K562 (cell line): ENCODE measurements at regions not wholly inside any gene's neighbourhood (a gene's known extent, or its start where the extent isn't known, plus 50 kb on each side); places are given as distances from the start of the nearest gene placed in this dataset.

Source experiments
- ATAC-seq: fragments of 200-7000 bp; cut with Tn5 transposase; 3 replicates; pipeline ENCODE4 v1.9.1; 2020; ENCODE audit warnings: moderate library complexity
- BruUV-seq: library from RNA; stranded (reverse); fragments of 400-500 nt; replicated peaks from 2 replicates; lab custom pipeline; 2021; lab: Mats Ljungman, UMichigan
- CTCF ChIA-PET: fragments of 300-600 bp; formaldehyde crosslinking; extraction: SDS; loops from one replicate; lab custom pipeline; 2021; ENCODE audit warnings: low intra/inter-chr PET ratio; lab: Yijun Ruan, JAX
- POLR2A ChIA-PET: fragments of 300-600, 350-650 bp; sonication (Branson Sonifier 250); formaldehyde crosslinking; extraction: SDS; loops from one replicate; lab custom pipeline; 2021; ENCODE audit warnings: antibody characterized with exemption, inconsistent platforms; lab: Yijun Ruan, JAX
- DNase-seq, 4 experiments: peaks; one replicate each; pipeline versions ENCODE4 v3.0.0 to v3.0.0-alpha.2; 2011 to 2018; ENCODE audit warnings: low spot score in 3 of 4, mixed read lengths in 3 of 4; ENCODE audit errors: extremely low read depth in 1 of 4
- FAIRE-seq: peaks from 2 replicates; lab custom pipeline; 2011; peaks lifted over from hg19 to GRCh38; lab: Jason Lieb, UNC
- H2AFZ ChIP-seq: 2 replicates; pipeline ENCODE4 v1.6.0; 2011; ENCODE audit warnings: low read depth, low read length, control low read depth, inconsistent platforms
- H3K27ac ChIP-seq: fragments of 200-600 bp; 3 replicates; pipeline ENCODE4 v1.8.0; 2011; ENCODE audit warnings: low read depth, mild to moderate bottlenecking, control low read depth, inconsistent platforms, low read length, moderate library complexity, mixed read lengths; ENCODE audit errors: extremely low read depth
- H3K27me3 ChIP-seq, 2 experiments: fragments of 300-600 bp in 1 of 2; 2 replicates in 1 of 2; 3 replicates in 1 of 2; pipeline versions ENCODE4 v1.6.0 to v1.8.0; 2011; ENCODE audit warnings: inconsistent platforms in 2 of 2, low read length in 2 of 2, mild to moderate bottlenecking in 1 of 2, mixed read lengths in 1 of 2, moderate library complexity in 1 of 2; ENCODE audit not compliant: control insufficient read depth in 2 of 2, insufficient read depth in 2 of 2
- H3K36me3 ChIP-seq: fragments of 300-600 bp; 3 replicates; pipeline ENCODE4 v1.8.0; 2011; ENCODE audit warnings: mild to moderate bottlenecking, low read length, inconsistent platforms; ENCODE audit not compliant: control insufficient read depth, insufficient read depth
- H3K4me1 ChIP-seq, 2 experiments: fragments of 200-600 bp in 1 of 2; replicated peaks in 1 of 2; 2 replicates in 1 of 2; 3 replicates in 1 of 2; pipeline versions ENCODE4 v1.5.1 to v1.8.0; 2011; ENCODE audit warnings: inconsistent platforms in 2 of 2, low read length in 2 of 2, mild to moderate bottlenecking in 1 of 2, mixed read lengths in 1 of 2, moderate library complexity in 1 of 2; ENCODE audit not compliant: control insufficient read depth in 2 of 2, insufficient read depth in 2 of 2
- H3K4me2 ChIP-seq: 2 replicates; pipeline ENCODE4 v1.6.1; 2011; ENCODE audit warnings: low read length, control low read depth, inconsistent platforms, mixed read lengths; ENCODE audit not compliant: insufficient read depth
- H3K4me3 ChIP-seq: fragments of 200-600 bp; sonication (generic), shearing (Covaris generic); 2 replicates; pipeline ENCODE4 v1.5.1; 2016; ENCODE audit warnings: control low read depth, inconsistent platforms
- H3K79me2 ChIP-seq: fragments of 200-600 bp; 3 replicates; pipeline ENCODE4 v1.8.0; 2011; ENCODE audit warnings: low read length, inconsistent platforms; ENCODE audit not compliant: control insufficient read depth, insufficient read depth
- H3K9ac ChIP-seq, 2 experiments: 2 replicates each; pipeline versions ENCODE4 v1.6.0 to v1.6.1; 2011; ENCODE audit warnings: low read depth in 2 of 2, low read length in 2 of 2, control low read depth in 1 of 2, inconsistent platforms in 1 of 2, mild to moderate bottlenecking in 1 of 2, mixed read lengths in 1 of 2; ENCODE audit not compliant: insufficient read depth in 1 of 2
- H3K9me1 ChIP-seq: one replicate; pipeline ENCODE4 v1.6.0; 2011; ENCODE audit warnings: inconsistent platforms, mild to moderate bottlenecking, low read length, moderate library complexity; ENCODE audit not compliant: control insufficient read depth, insufficient read depth
- H3K9me3 ChIP-seq: replicated peaks from 2 replicates; pipeline ENCODE4 v1.5.1; 2011; ENCODE audit warnings: low read depth, low read length, inconsistent platforms; ENCODE audit not compliant: control insufficient read depth, insufficient read depth
- H4K20me1 ChIP-seq: replicated peaks from 2 replicates; pipeline ENCODE4 v1.6.1; 2011; ENCODE audit warnings: low read length, inconsistent platforms, mixed read lengths; ENCODE audit not compliant: control insufficient read depth, insufficient read depth
- FOXA1 ChIP-seq: fragments of 450-650 bp; IDR thresholded peaks from 2 replicates; pipeline ENCODE4 v1.6.1; 2016; ENCODE audit warnings: mild to moderate bottlenecking, borderline replicate concordance
- FOXK1 ChIP-seq: sonication (generic); formaldehyde crosslinking; IDR thresholded peaks from 2 replicates; pipeline ENCODE4 v1.8.0; 2022; ENCODE audit warnings: missing genetic modification reagents, mild to moderate bottlenecking, borderline replicate concordance
- NFRKB ChIP-seq: fragments of 450-650 bp; IDR thresholded peaks from 2 replicates; pipeline ENCODE4 v1.6.1; 2016; ENCODE audit warnings: low read depth
- PCBP1 ChIP-seq: fragments of 200-400 bp; formaldehyde crosslinking; IDR thresholded peaks from 2 replicates; pipeline ENCODE4 v1.6.1; 2018; ENCODE audit warnings: mild to moderate bottlenecking, low read depth, low read length; ENCODE audit not compliant: poor library complexity, severe bottlenecking
- SRSF3 ChIP-seq: fragments of 200-400 bp; formaldehyde crosslinking; IDR thresholded peaks from 2 replicates; pipeline ENCODE4 v1.6.1; 2016; ENCODE audit warnings: mild to moderate bottlenecking, low read length, moderate library complexity; ENCODE audit not compliant: insufficient read depth
- SRSF7 ChIP-seq: fragments of 200-400 bp; formaldehyde crosslinking; optimal IDR thresholded peaks from 2 replicates; pipeline ENCODE3; 2017; ENCODE audit warnings: mild to moderate bottlenecking, low read depth, low read length
- XRCC3 ChIP-seq: fragments of 450-650 bp; IDR thresholded peaks from 2 replicates; pipeline ENCODE4 v1.6.1; 2017; ENCODE audit warnings: mild to moderate bottlenecking, moderate library complexity
- ZNF184 ChIP-seq: sonication (generic); formaldehyde crosslinking; IDR thresholded peaks from 2 replicates; pipeline ENCODE4 v1.5.0; 2020; ENCODE audit warnings: missing genetic modification reagents
- ZNF431 ChIP-seq: sonication (generic); formaldehyde crosslinking; IDR thresholded peaks from 2 replicates; pipeline ENCODE4 v1.8.0; 2022; ENCODE audit warnings: mild to moderate bottlenecking, missing genetic modification reagents
- WGBS: fragments of 100-300 bp; shearing (Covaris generic); methylation state at CpG from one replicate; pipeline ENCODE4 v1.1.6; 2016; ENCODE audit warnings: low coverage, mixed read lengths; ENCODE audit not compliant: insufficient coverage; ENCODE audit errors: missing lambda C conversion rate; 5-methylcytosine and 5-hydroxymethylcytosine counted together
- in situ Hi-C: fragments of 300-500 bp; cut with MboI; formaldehyde crosslinking; loops from 4 replicates; pipeline ENCODE4 v1.15.0; 2018; ENCODE audit warnings: inconsistent platforms, mixed read lengths
- intact Hi-C: fragments of 100-400 bp; cut with micrococcal nuclease; formaldehyde crosslinking; loops from 2 replicates; pipeline ENCODE4 v1.14.2; 2022
- TF ChIP-seq, protein P1 (sequence below): fragments of 450-650 bp; IDR thresholded peaks from 2 replicates; pipeline ENCODE4 v1.6.1; 2016
- TF ChIP-seq, protein P2 (sequence below): IDR thresholded peaks from 2 replicates; pipeline ENCODE4 v1.6.1; 2016; ENCODE audit warnings: missing genetic modification characterization, missing compliant biosample characterization
- TF ChIP-seq, protein P3 (sequence below): fragments of 450-650 bp; formaldehyde crosslinking; IDR thresholded peaks from 2 replicates; pipeline ENCODE4 v1.4.0; 2020; ENCODE audit warnings: mild to moderate bottlenecking, moderate library complexity
- TF ChIP-seq, protein P4 (sequence below), 3 experiments: IDR thresholded peaks in 2 of 3; conservative IDR thresholded peaks in 1 of 3; 2 replicates each; pipeline ENCODE4 v1.5.1; 2011 to 2012; ENCODE audit warnings: low read length in 3 of 3, mild to moderate bottlenecking in 3 of 3, control low read depth in 2 of 3, improper control_type of control experiment in 1 of 3, inconsistent platforms in 1 of 3, low read depth in 1 of 3, mixed read lengths in 1 of 3, moderate library complexity in 1 of 3; ENCODE audit not compliant: insufficient read depth in 2 of 3

DNA sequence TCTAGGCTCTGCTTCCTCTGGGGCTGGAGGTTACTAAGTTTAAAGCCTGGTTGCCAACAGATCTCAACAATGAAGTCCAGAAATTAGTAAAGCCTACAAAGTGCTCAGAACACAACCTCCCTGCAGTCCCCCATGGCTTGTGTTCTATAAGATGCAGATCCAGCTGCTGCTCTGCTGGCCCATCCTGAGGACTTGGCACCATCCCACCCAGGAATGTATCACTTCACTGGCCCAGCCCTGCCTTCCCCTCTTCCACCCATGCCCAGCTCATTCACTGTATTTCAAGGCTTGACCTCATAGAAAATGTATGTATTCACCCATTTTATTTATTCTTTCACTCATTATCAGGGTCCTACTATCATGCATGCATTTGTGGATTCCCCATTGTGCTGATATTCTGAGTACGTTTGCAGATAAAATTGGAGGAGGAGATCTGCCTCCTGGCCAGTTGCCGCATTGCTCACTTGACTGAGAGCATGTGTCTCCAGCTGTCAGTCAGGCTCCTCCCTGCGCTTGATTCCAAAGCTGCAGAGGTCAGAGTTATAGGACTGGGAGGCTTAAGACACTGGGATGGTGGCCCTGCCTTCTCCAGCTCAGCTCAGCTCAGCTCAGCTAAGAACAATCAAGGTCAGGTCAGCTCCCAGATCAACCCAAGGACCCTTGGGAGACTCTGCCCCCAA is 104.8 kb downstream of the MAFB start:
- in situ Hi-C loops (no loop called here), intact Hi-C loops (no loop called here)
- no peak for FAIRE-seq

More for the DNA sequence above, 104.8 kb downstream of the MAFB start:
- ATAC-seq (no peak), DNase-seq (no peak)
- no peaks in the 10 kb centered on the region for H3K79me2 ChIP-seq
- no peak overlapping the region for H3K9ac ChIP-seq
- TF ChIP-seq, protein P1, sequence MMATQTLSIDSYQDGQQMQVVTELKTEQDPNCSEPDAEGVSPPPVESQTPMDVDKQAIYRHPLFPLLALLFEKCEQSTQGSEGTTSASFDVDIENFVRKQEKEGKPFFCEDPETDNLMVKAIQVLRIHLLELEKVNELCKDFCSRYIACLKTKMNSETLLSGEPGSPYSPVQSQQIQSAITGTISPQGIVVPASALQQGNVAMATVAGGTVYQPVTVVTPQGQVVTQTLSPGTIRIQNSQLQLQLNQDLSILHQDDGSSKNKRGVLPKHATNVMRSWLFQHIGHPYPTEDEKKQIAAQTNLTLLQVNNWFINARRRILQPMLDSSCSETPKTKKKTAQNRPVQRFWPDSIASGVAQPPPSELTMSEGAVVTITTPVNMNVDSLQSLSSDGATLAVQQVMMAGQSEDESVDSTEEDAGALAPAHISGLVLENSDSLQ: peak; percentile 32; the same call in 1 of the 2 replicates
- TF ChIP-seq FOXK1 (CRISPR knock-in tag) (no peak), FOXA1 (no peak), NFRKB (no peak), ZNF184 (CRISPR knock-in tag) (no peak), SRSF7 (no peak), PCBP1 (no peak), XRCC3 (no peak), SRSF3 (no peak), ZNF431 (no peak)
- TF ChIP-seq, protein P2, sequence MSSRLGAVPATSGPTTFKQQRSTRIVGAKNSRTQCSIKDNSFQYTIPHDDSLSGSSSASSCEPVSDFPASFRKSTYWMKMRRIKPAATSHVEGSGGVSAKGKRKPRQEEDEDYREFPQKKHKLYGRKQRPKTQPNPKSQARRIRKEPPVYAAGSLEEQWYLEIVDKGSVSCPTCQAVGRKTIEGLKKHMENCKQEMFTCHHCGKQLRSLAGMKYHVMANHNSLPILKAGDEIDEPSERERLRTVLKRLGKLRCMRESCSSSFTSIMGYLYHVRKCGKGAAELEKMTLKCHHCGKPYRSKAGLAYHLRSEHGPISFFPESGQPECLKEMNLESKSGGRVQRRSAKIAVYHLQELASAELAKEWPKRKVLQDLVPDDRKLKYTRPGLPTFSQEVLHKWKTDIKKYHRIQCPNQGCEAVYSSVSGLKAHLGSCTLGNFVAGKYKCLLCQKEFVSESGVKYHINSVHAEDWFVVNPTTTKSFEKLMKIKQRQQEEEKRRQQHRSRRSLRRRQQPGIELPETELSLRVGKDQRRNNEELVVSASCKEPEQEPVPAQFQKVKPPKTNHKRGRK: no peak
- TF ChIP-seq, protein P3, sequence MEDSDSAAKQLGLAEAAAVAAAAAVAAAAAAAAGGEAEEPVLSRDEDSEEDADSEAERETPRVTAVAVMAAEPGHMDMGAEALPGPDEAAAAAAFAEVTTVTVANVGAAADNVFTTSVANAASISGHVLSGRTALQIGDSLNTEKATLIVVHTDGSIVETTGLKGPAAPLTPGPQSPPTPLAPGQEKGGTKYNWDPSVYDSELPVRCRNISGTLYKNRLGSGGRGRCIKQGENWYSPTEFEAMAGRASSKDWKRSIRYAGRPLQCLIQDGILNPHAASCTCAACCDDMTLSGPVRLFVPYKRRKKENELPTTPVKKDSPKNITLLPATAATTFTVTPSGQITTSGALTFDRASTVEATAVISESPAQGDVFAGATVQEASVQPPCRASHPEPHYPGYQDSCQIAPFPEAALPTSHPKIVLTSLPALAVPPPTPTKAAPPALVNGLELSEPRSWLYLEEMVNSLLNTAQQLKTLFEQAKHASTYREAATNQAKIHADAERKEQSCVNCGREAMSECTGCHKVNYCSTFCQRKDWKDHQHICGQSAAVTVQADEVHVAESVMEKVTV: no peak
- TF ChIP-seq, protein P4, sequence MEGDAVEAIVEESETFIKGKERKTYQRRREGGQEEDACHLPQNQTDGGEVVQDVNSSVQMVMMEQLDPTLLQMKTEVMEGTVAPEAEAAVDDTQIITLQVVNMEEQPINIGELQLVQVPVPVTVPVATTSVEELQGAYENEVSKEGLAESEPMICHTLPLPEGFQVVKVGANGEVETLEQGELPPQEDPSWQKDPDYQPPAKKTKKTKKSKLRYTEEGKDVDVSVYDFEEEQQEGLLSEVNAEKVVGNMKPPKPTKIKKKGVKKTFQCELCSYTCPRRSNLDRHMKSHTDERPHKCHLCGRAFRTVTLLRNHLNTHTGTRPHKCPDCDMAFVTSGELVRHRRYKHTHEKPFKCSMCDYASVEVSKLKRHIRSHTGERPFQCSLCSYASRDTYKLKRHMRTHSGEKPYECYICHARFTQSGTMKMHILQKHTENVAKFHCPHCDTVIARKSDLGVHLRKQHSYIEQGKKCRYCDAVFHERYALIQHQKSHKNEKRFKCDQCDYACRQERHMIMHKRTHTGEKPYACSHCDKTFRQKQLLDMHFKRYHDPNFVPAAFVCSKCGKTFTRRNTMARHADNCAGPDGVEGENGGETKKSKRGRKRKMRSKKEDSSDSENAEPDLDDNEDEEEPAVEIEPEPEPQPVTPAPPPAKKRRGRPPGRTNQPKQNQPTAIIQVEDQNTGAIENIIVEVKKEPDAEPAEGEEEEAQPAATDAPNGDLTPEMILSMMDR (IDR thresholded peaks at IDR 0.05 in 2 of 3, conservative IDR thresholded peaks at IDR 0.05 in 1 of 3; ENCODE audit: insufficient read depth in 2 of 3, low read depth in 1 of 3, low read length in 3 of 3): peak in 1 of 3 experiments; percentile 1; a peak in 1 of 6 replicates
- no peak overlapping the region for H3K4me3 ChIP-seq
- H3K36me3 ChIP-seq: no peaks in the 10 kb centered on the region
- no peaks in the 10 kb centered on the region for H3K4me1 ChIP-seq
- no peaks in the 10 kb centered on the region for H4K20me1 ChIP-seq
- no peak overlapping the region for H2AFZ ChIP-seq
- POLR2A ChIA-PET: no interaction called here
- CTCF ChIA-PET: no interaction called here
- no peak overlapping the region for H3K4me2 ChIP-seq
- no peak overlapping the region for H3K27ac ChIP-seq
- no peaks in the 10 kb centered on the region for H3K9me1 ChIP-seq
- H3K27me3 ChIP-seq: no peaks in the 10 kb centered on the region; a peak in 1 of 5 replicates
- H3K9me3 ChIP-seq: no peaks in the 10 kb centered on the region
- BruUV-seq: no TSS peak
- 0% methylated on average over 3 of the region's 3 CpGs for WGBS
